Omental fat pad (tissue), 3 donors: ENCODE measurements at regions not wholly inside any gene's neighbourhood (a gene's known extent, or its start where the extent isn't known, plus 50 kb on each side); places are given as distances from the start of the nearest gene placed in this dataset.
"Not testable (repeated sequence)": the region's sequence is repeated elsewhere in the genome, so short reads cannot be mapped to it uniquely, and the experiment has no call there.

Experiments
- ATAC-seq: fragments of 150-250 bp; one replicate; pipeline ENCODE4 v1.9.1; 2016; ENCODE audit warnings: mild to moderate bottlenecking, moderate library complexity; ENCODE audit not compliant: low FRiP score
- DNase-seq: peaks from one replicate; pipeline ENCODE4 v3.0.0-alpha.2; 2019; ENCODE audit warnings: low spot score
- CTCF ChIP-seq, 3 donors: fragments of 450-650 bp; IDR thresholded peaks; one replicate each; pipeline ENCODE4 v1.5.1; 2016 to 2017; ENCODE audit warnings: antibody characterized with exemption in 3 of 3, mild to moderate bottlenecking in 3 of 3, moderate library complexity in 2 of 3

DNA sequence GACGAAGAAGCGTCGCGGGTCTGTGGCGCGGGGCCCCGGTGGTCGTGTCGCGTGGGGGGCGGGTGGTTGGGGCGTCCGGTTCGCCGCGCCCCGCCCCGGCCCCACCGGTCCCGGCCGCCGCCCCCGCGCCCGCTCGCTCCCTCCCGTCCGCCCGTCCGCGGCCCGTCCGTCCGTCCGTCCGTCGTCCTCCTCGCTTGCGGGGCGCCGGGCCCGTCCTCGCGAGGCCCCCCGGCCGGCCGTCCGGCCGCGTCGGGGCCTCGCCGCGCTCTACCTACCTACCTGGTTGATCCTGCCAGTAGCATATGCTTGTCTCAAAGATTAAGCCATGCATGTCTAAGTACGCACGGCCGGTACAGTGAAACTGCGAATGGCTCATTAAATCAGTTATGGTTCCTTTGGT is 1533.5 kb upstream of the TPTE start:
- DNase-seq, ATAC-seq: not testable (repeated sequence)
- TF ChIP-seq CTCF (IDR thresholded peaks at IDR 0.05), result peak in 1 of 3 donors; percentile 27

DNA sequence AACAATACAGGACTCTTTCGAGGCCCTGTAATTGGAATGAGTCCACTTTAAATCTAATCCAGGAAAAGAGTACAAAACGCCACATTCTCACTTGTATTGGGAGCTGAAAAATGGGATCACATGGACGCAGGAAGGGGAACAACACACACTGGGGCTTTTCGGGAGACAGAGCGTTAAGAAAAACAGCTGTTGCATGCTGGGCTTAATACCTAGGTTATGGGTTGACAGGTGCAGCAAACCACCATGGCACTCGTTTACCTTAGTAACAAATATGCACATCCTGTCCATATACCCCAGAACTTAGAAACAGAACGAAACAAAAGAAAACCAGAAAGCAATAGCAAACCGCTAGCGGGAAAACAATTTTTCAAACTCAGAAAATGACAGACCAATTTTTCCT is 1532.7 kb upstream of the TPTE start:
- TF ChIP-seq CTCF (IDR thresholded peaks at IDR 0.05), result no peak
- no peak for ATAC-seq

DNA sequence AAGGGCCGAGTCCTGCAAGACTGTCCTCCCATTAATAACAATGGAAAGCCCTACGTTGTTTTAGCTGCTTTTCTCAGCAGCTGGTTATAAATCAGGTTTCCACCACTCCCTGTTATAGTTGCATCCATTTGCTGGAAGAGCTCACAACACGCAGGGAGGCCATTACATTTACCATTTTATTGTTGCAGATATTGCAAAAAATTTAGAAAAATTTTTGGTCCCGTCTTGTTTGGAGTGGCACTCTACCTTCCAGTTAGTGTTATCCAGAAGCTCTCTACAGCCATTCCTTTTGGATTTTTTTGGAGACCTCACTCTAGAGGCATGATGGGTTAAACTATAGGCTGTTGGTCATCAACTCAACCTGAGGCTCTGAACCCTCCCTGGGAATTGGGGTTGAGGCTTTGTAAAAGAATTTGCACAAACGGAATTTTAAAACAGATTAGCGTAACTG is 1532.1 kb upstream of the TPTE start:
- no peak for ATAC-seq
- no peak for DNase-seq

More for the DNA sequence above, 1532.7 kb upstream of the TPTE start:
- no peak for DNase-seq

DNA sequence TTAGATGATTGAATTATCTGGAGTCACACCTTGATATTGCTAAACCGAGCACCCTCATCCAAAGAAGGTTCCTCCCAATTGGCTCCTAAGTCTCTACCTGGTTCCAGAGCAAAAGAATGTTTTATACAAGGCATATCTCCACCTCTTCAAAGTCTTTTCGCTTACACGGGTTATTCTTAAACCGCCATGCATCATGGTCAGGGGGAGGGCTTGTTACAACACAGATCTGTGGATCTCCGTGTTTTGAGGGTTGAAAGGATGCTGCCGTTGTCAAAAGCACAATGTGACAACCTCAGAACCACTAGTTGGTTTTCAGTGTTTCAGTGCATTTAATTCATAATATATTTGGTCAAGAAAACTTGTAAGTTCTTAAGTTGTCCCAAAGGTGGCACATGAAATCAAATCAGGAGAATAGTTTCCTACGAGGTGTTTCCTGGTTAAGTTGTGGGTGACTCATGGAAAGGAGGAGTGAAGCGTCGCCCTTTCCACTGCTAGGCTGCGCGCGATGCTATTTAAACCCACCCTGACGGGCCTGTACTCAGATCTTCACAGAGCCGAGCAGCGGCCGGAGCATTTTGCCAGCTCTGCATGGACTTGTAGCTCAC is 1531.6 kb upstream of the TPTE start:
- no peak for TF ChIP-seq CTCF (IDR thresholded peaks at IDR 0.05)
- DNase-seq (no peak), ATAC-seq (peak; percentile 21)

More for the DNA sequence above, 1532.1 kb upstream of the TPTE start:
- TF ChIP-seq CTCF (IDR thresholded peaks at IDR 0.05), result no peak

DNA sequence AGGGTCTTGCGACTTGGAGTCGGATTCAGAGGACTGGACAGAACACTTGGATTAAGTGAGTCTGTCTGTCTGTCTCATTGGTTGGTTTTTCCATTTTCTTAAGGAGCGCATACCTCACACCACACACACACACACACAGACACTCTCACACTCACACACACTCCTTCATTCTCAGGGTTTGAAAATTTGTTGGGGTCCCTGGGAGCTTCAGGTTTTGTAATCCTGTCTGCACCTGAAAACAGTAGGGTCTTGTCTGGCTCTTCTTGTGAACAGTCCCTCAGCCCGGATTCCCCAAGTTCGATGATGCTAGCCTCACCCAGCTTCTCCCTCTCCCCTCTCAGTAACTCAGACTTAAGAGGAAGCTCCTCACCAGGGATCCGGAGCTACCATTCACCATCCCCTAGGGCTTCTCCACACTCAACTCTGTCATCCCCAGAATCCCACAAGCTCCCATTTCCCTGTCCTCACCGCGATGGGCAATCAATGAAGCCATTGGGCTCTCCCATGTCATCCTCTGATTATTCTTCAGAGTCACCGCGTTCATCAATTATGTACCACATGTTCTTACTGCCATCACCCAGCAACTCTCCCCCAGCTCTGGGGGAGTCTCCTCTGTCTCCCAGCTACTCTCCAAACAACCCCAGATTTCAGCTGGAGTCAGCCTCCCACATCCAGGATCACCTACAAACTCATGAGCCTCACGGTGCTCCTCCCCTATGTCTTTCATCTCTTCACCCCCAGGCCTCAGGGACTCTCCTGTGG is 1530.9 kb upstream of the TPTE start:
- ATAC-seq, result peak; percentile 11

DNA sequence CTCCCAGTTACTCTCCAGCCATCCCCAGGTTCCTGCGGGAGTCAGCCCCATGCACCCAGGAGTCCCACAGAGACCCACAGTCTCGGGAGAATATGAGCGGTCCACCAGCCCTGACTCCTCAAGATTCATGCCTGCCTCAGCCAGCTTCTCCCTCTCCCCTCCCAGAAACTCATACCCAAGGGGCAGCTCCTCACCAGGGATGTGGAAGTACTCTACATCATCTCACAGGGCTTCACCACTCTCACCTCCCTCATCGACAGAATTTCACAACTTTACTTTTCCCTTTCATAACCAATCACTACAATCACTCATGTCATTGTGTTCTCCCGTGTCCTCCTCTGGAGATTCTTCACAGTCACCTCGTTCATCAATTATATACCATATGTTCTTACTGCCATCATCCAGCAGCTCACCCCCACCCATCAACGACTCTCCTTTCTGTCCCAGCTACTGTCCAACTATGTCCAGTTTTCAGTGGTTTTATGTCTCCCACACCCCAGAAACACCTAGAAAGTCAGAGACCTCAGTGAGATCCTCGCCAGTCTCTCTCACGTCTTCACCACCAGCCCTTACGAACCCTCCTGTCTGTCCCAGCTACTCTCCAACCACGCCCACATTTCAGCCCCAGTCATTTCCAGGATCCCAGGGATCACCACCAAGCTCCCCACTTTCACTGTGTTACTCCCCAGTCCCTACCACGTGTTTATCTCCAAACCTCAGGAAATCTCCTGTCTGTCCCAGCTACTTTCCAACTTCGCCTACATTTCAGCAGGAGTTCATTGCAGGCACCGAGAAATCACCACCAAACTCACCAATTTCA is 1530.1 kb upstream of the TPTE start:
- no peak for TF ChIP-seq CTCF (IDR thresholded peaks at IDR 0.05)
- ATAC-seq, result no peak
- DNase-seq, result no peak

More for the DNA sequence above, 1530.9 kb upstream of the TPTE start:
- TF ChIP-seq CTCF (IDR thresholded peaks at IDR 0.05), result no peak
- no peak for DNase-seq
